Natural killer cell (primary cell): ENCODE measurements at regions not wholly inside any gene's neighbourhood (a gene's known extent, or its start where the extent isn't known, plus 50 kb on each side); places are given as distances from the start of the nearest gene placed in this dataset.

Experiments
- ATAC-seq, 3 donors: fragments of 150-1000 bp in 2 of 3; fragments of 200-7000 bp in 1 of 3; cut with Tn5 transposase; 1 replicate in 1 of 3; 2 replicates in 2 of 3; pipeline ENCODE4 v1.10.0; 2021; ENCODE audit warnings: mild to moderate bottlenecking in 2 of 3, moderate library complexity in 2 of 3
- DNase-seq, 2 donors: peaks; one replicate each; pipeline versions ENCODE4 v3.0.0 to v3.0.0-alpha.2; 2013 to 2021; ENCODE audit warnings: mixed read lengths in 1 of 2
- H3K27ac ChIP-seq: one replicate; pipeline ENCODE4 v1.5.1; 2013; ENCODE audit warnings: mild to moderate bottlenecking, low read length
- H3K27me3 ChIP-seq: one replicate; pipeline ENCODE4 v1.6.1; 2013; ENCODE audit warnings: low read length; ENCODE audit not compliant: control insufficient read depth, insufficient read depth
- H3K36me3 ChIP-seq: one replicate; pipeline ENCODE4 v1.6.1; 2013; ENCODE audit warnings: low read length; ENCODE audit not compliant: control insufficient read depth, insufficient read depth
- H3K4me1 ChIP-seq: one replicate; pipeline ENCODE4 v1.6.1; 2013; ENCODE audit warnings: low read length; ENCODE audit not compliant: control insufficient read depth, insufficient read depth
- H3K4me3 ChIP-seq: one replicate; pipeline ENCODE4 v1.5.1; 2013; ENCODE audit warnings: low read length
- H3K9me3 ChIP-seq: one replicate; pipeline ENCODE4 v1.6.1; 2013; ENCODE audit warnings: low read length; ENCODE audit not compliant: control insufficient read depth, insufficient read depth
- H3K27ac Mint-ChIP-seq, 2 donors: one replicate each; pipeline ENCODE4 v1.8.0; 2022; ENCODE audit warnings: mild to moderate bottlenecking in 2 of 2, mixed read lengths in 2 of 2, moderate library complexity in 1 of 2
- H3K27me3 Mint-ChIP-seq, 2 donors: one replicate each; pipeline ENCODE4 v1.8.0; 2022; ENCODE audit warnings: low read depth in 2 of 2, mixed read lengths in 2 of 2
- H3K36me3 Mint-ChIP-seq: one replicate; pipeline ENCODE4 v1.8.0; 2022; ENCODE audit warnings: mixed read lengths
- H3K4me1 Mint-ChIP-seq, 2 donors: one replicate each; pipeline ENCODE4 v1.8.0; 2022; ENCODE audit warnings: mixed read lengths in 2 of 2
- H3K4me3 Mint-ChIP-seq: one replicate; pipeline ENCODE4 v1.8.0; 2022; ENCODE audit warnings: mild to moderate bottlenecking, moderate library complexity, mixed read lengths
- H3K9me3 Mint-ChIP-seq, 2 donors: one replicate each; pipeline ENCODE4 v1.8.0; 2022; ENCODE audit warnings: mixed read lengths in 2 of 2
- CTCF ChIP-seq: fragments of 200-600 bp; IDR thresholded peaks from one replicate; pipeline ENCODE4 v1.8.0; 2022; ENCODE audit warnings: antibody characterized with exemption
- WGBS: methylation state at CpG from one replicate; pipeline ENCODE4 v1.1.7; 2013; ENCODE audit warnings: missing lambda C conversion rate; ENCODE audit not compliant: insufficient coverage; 5-methylcytosine and 5-hydroxymethylcytosine counted together
- intact Hi-C: fragments of 100-400 bp; cut with micrococcal nuclease; formaldehyde crosslinking; loops from one replicate; pipeline ENCODE4 v1.14.2; 2022

- ATAC-seq (no peak), DNase-seq (no peak)
- 70% methylated on average over 13 of the region's 13 CpGs for WGBS
- no peak for TF ChIP-seq CTCF
- no peak overlapping the region for H3K27ac ChIP-seq
- no peaks in the 10 kb centered on the region for H3K9me3 ChIP-seq
- no peaks in the 10 kb centered on the region for H3K36me3 Mint-ChIP-seq
- H3K36me3 ChIP-seq, result peaks cover under 1% of the 10 kb centered on the region
- H3K4me3 ChIP-seq, result no peak overlapping the region
- peaks cover 29 to 44% of the 10 kb centered on the region in 2 donors for H3K4me1 Mint-ChIP-seq
- no peaks in the 10 kb centered on the region for H3K27me3 ChIP-seq
- H3K9me3 Mint-ChIP-seq, result no peaks in the 10 kb centered on the region
- H3K4me3 Mint-ChIP-seq, result no peak overlapping the region
- peak overlapping the region in 1 of 2 donors; percentile 66 for H3K27ac Mint-ChIP-seq
- intact Hi-C loops, result loop anchor here (5.0 kb wide), 1 partner anchor 968 kb away; no protein-coding TSS in a partner anchor
- H3K4me1 ChIP-seq, result peaks cover 5% of the 10 kb centered on the region
- H3K27me3 Mint-ChIP-seq, result no peaks in the 10 kb centered on the region
Measured at GRCh38 chr22:25364736-25365241, 145.3 kb downstream of the CRYBB2 start.

- WGBS, result 93% methylated on average over 34 of the region's 34 CpGs
Measured at GRCh38 chr22:25365491-25366261, 146.2 kb downstream of the CRYBB2 start.

GRCh38 chr22:25366408-25366807 is 147.0 kb downstream of the CRYBB2 start:
- Mint-ChIP-seq H3K4me3 (no peak overlapping the region), H3K9me3 (no peaks in the 10 kb centered on the region), H3K4me1 (peaks cover 32 to 53% of the 10 kb centered on the region in 2 donors), H3K27me3 (no peaks in the 10 kb centered on the region), H3K36me3 (no peaks in the 10 kb centered on the region), H3K27ac (no peak overlapping the region)
- intact Hi-C loops, result no loop called here
- ATAC-seq, result no peak
- DNase-seq, result no peak
- no peaks in the 10 kb centered on the region for H3K36me3 ChIP-seq
- no peaks in the 10 kb centered on the region for H3K27me3 ChIP-seq
- no peak for TF ChIP-seq CTCF
- 90% methylated on average over 10 of the region's 10 CpGs for WGBS
- H3K27ac ChIP-seq, result no peak overlapping the region
- no peak overlapping the region for H3K4me3 ChIP-seq
- H3K4me1 ChIP-seq, result peaks cover 5% of the 10 kb centered on the region
- no peaks in the 10 kb centered on the region for H3K9me3 ChIP-seq

More at GRCh38 chr22:25365491-25366261, 146.2 kb downstream of the CRYBB2 start:
- intact Hi-C loops, result no loop called here
- Histone ChIP-seq H3K4me1 (peaks cover 5% of the 10 kb centered on the region), H3K36me3 (no peaks in the 10 kb centered on the region), H3K4me3 (no peak overlapping the region), H3K9me3 (no peaks in the 10 kb centered on the region), H3K27ac (no peak overlapping the region), H3K27me3 (no peaks in the 10 kb centered on the region)
- ATAC-seq, result no peak
- Mint-ChIP-seq H3K9me3 (no peaks in the 10 kb centered on the region), H3K4me1 (peaks cover 32 to 51% of the 10 kb centered on the region in 2 donors), H3K36me3 (no peaks in the 10 kb centered on the region), H3K4me3 (no peak overlapping the region), H3K27ac (no peak overlapping the region), H3K27me3 (no peaks in the 10 kb centered on the region)
- no peak for DNase-seq
- TF ChIP-seq CTCF, result no peak
